ENCODE measurements at regions not wholly inside any gene's neighbourhood (a gene's known extent, or its start where the extent isn't known, plus 50 kb on each side); places are given as distances from the start of the nearest gene placed in this dataset.

DNA sequence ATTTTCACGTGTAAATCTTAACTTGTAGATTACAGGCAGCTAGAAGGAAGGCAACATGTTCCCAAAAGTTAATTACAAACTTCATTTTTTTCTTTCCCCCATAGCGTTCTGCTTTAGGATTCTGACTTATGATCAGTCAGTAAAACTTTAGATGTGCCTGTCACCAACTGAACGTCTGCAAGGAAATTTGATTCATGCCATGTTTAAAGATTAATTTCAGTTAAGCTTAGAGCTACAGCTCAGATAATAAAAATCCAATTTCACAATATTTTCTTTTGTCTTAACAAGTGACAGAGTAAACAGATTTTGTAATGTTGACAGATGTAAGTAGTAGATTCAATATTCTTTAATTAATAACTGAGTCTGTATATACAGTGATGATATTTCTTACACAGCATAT is 253.1 kb downstream of the NFKBIZ start:
- no peak for DNase-seq (ENCODE audit: low spot score in 2 of 2)
- Mint-ChIP-seq H3K27me3 (no peaks in the 10 kb centered on the region), H3K4me1 (no peaks in the 10 kb centered on the region), H3K27ac (ENCODE audit: low read depth) (no peak overlapping the region), H3K9me3 (no peaks in the 10 kb centered on the region), H3K4me3 (no peak overlapping the region), H3K36me3 (ENCODE audit: insufficient read depth) (no peaks in the 10 kb centered on the region)
- ATAC-seq (replicated peaks; ENCODE audit: extremely low read depth, poor library complexity, severe bottlenecking), result no peak

DNA sequence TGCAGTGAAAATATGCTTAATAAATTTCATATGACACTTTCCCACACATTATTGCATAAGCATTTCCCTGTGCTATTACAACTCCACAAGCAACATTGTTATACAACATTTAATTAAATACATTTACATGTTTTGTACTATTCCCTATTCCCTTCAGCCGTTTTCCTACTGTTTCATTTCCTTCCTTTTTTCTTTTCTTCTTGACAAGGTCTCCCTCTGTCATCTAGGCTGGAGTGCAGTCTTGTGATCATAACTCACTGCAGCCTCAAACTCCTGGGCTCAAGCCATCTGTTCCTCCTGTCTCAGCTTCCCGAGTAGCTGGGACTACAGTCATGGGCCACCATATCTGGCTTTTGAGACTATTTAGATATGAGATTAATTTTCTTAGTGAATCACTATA is 254.7 kb downstream of the NFKBIZ start:
- H3K27ac Mint-ChIP-seq (ENCODE audit: low read depth), result no peak overlapping the region
- no peaks in the 10 kb centered on the region for H3K36me3 Mint-ChIP-seq (ENCODE audit: insufficient read depth)
- DNase-seq (ENCODE audit: low spot score in 2 of 2), result no peak
- ATAC-seq (replicated peaks; ENCODE audit: extremely low read depth, poor library complexity, severe bottlenecking), result no peak
- no peaks in the 10 kb centered on the region for H3K9me3 Mint-ChIP-seq
- no peaks in the 10 kb centered on the region for H3K27me3 Mint-ChIP-seq
- H3K4me3 Mint-ChIP-seq, result no peak overlapping the region
- H3K4me1 Mint-ChIP-seq, result no peaks in the 10 kb centered on the region

DNA sequence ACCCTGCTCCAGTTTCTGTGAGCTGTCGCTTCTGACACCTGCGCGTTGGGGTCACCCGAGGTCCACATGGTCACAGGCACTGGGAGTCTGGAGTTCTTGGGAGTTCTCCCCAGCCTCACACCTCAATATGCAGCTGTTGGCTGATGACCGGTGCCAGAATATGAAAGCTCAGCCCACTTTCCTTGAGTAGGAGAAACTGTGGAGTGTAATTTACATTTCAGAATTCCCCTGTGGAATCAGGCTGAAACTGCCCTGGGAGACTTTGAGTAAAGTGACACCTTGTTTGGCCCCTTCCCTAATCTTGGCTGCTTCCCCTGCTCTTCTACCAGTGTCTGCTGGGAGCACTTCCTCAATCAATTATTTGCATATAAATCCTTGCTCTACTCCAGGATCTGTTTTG is 255.9 kb downstream of the NFKBIZ start:
- Mint-ChIP-seq H3K27me3 (no peaks in the 10 kb centered on the region), H3K4me1 (no peaks in the 10 kb centered on the region), H3K27ac (ENCODE audit: low read depth) (no peak overlapping the region), H3K9me3 (no peaks in the 10 kb centered on the region), H3K4me3 (no peak overlapping the region), H3K36me3 (ENCODE audit: insufficient read depth) (no peaks in the 10 kb centered on the region)
- ATAC-seq (replicated peaks; ENCODE audit: extremely low read depth, poor library complexity, severe bottlenecking) (no peak), DNase-seq (ENCODE audit: low spot score in 2 of 2) (no peak)

DNA sequence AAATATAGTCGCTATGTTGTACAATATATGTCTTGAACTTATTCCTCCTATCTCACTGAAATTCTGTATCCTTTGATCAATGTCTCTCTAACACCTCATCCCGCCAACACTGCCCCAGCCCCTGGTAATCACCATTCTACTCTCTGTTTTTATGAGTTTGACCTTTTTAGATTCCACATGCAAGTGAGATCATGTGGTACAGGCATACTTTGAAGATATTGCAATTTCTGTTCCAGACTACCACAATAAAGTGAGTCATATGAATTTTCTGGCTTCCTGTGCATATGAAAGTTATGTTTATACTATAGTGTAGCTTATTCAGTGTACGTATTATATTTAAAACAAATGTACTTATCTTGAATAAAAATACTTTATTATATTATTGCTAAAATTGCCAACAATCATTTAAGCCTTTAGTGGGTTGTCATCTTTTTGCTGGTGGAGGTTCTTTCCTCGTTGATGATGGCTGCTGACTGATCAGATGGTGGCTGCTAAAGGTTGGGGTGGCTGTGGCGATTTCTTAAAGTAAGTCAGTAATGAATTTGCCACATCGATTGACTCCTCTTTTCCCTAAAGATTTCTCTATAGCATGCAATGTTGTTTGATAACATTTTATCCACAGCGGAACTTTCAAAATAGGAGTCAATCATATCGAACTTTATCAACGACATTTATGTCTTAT is 257.2 kb downstream of the NFKBIZ start:
- ATAC-seq (replicated peaks; ENCODE audit: extremely low read depth, poor library complexity, severe bottlenecking) (no peak), DNase-seq (ENCODE audit: low spot score in 2 of 2) (no peak)
- no peak overlapping the region for H3K4me3 Mint-ChIP-seq
- H3K9me3 Mint-ChIP-seq, result no peaks in the 10 kb centered on the region
- H3K27ac Mint-ChIP-seq (ENCODE audit: low read depth), result no peak overlapping the region
- H3K4me1 Mint-ChIP-seq, result no peaks in the 10 kb centered on the region
- H3K36me3 Mint-ChIP-seq (ENCODE audit: insufficient read depth), result no peaks in the 10 kb centered on the region
- no peaks in the 10 kb centered on the region for H3K27me3 Mint-ChIP-seq

DNA sequence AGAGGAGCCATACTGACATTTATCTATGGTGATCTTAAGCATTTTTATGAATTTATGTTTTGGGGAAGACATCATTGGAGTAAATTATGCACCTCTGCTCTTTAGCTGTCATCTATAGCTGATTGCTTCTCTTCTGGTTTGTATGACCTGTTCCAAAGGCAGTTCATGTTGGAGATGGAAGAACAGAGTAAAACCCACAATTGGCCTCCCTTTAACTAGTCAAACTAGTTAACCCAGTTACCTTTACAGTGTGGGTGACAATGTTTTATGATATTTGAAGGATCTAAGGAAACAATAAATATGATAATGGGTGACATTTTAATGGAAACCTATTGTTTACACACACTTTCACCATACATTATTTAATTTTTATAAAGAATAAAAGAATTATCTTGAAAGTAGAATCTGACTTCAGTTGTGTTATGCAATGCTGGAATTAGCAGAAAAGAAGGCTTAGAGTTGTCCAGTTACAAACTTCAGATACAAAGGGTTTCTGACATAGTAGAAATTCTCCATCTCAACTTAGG is 263.5 kb downstream of the NFKBIZ start:
- no peak for DNase-seq (ENCODE audit: low spot score in 2 of 2)
- Mint-ChIP-seq H3K9me3 (no peaks in the 10 kb centered on the region), H3K27ac (ENCODE audit: low read depth) (no peak overlapping the region), H3K4me1 (no peaks in the 10 kb centered on the region), H3K36me3 (ENCODE audit: insufficient read depth) (no peaks in the 10 kb centered on the region), H3K27me3 (no peaks in the 10 kb centered on the region), H3K4me3 (no peak overlapping the region)
- ATAC-seq (replicated peaks; ENCODE audit: extremely low read depth, poor library complexity, severe bottlenecking), result no peak

DNA sequence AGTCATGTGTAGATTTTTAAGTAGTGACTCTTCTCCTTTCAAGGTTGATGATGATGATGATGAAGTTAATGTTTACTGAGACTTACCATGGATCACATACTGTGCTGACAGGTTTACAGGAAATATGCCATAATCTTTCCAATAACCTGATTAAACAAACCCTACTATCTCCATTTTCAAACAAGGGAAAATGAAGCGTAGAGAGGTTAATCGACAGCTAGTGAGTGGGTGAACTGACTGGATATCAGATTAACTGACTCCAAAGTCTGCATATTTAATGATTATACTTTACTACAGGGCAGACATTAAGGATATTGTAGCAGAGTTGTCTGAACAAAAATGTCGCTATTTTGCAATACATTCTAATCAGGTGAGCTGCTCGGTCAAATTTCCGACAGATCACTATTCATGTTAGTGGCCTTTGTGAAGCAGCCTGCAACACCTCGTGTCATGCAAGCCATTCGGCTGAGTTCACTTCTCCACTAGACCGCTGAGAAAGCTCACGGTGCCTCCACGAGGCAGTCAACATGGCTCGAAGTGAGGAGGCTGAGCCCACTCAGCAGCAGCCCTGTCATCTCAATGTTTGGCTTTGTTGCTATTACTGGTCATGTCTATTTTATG is 264.2 kb downstream of the NFKBIZ start:
- H3K9me3 Mint-ChIP-seq, result no peaks in the 10 kb centered on the region
- ATAC-seq (replicated peaks; ENCODE audit: extremely low read depth, poor library complexity, severe bottlenecking), result no peak
- DNase-seq (ENCODE audit: low spot score in 2 of 2), result no peak
- H3K27me3 Mint-ChIP-seq, result no peaks in the 10 kb centered on the region
- H3K27ac Mint-ChIP-seq (ENCODE audit: low read depth), result no peak overlapping the region
- no peak overlapping the region for H3K4me3 Mint-ChIP-seq
- no peaks in the 10 kb centered on the region for H3K36me3 Mint-ChIP-seq (ENCODE audit: insufficient read depth)
- H3K4me1 Mint-ChIP-seq, result no peaks in the 10 kb centered on the region

DNA sequence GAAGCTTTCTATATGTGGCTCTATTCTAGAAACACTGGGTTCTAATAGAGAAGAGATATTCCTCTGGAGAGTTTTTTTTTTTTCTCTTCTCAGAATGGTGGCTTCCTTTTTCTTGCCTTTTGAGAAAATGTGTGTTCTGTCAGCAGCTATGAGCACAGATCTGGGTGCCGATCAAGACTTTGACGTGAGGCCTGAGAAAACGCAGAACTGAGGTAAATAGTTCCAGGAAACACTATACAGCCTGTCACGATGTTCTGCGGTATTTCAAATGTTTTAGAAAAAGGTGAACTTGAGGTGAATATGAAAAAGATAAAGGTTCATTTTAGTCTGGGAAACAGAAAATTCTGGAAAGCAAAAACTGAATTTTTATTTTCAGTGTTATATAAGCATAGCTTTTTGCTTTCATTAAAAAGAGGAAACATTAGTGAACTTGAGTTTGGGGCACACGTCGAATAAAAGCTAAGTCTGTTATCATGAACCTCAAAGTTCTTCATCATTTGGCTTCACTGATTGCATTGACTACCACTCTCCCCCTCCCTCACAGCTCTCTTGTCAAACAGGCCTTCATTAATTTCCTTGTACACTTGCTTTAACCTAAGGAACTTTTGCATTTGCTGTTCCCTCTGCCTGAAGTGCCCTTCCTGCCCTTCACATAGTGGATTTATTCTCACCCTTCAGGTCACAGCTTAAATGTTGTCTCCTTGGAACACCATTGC is 265.1 kb downstream of the NFKBIZ start:
- Mint-ChIP-seq H3K27me3 (no peaks in the 10 kb centered on the region), H3K4me3 (no peak overlapping the region), H3K27ac (ENCODE audit: low read depth) (no peak overlapping the region), H3K9me3 (no peaks in the 10 kb centered on the region), H3K36me3 (ENCODE audit: insufficient read depth) (no peaks in the 10 kb centered on the region), H3K4me1 (no peaks in the 10 kb centered on the region)
- ATAC-seq (replicated peaks; ENCODE audit: extremely low read depth, poor library complexity, severe bottlenecking) (no peak), DNase-seq (ENCODE audit: low spot score in 2 of 2) (no peak)

DNA sequence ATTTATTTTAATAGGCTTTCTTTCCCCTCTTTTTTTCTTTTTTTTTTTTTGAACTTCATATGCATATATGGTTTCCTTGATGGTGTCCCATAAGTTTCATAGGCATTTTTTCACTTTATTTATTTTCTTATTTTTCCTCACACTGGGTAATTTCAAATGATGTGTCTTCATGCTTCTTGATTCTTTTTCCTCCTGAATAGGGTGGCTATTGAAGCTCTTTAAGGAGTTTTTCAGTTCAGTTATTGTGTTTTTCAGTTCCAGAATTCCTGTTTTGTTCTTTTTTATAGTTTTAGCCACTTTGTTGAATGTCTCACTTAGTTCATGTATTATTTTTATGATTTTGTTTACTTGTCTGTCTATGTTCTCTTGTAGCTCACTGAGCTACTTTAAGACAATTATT is 273.2 kb downstream of the NFKBIZ start:
- Mint-ChIP-seq H3K9me3 (peaks cover 11% of the 10 kb centered on the region), H3K4me3 (no peak overlapping the region), H3K4me1 (no peaks in the 10 kb centered on the region), H3K36me3 (ENCODE audit: insufficient read depth) (no peaks in the 10 kb centered on the region), H3K27me3 (no peaks in the 10 kb centered on the region), H3K27ac (ENCODE audit: low read depth) (no peak overlapping the region)
- ATAC-seq (replicated peaks; ENCODE audit: extremely low read depth, poor library complexity, severe bottlenecking), result no peak
- DNase-seq (ENCODE audit: low spot score in 2 of 2), result no peak

DNA sequence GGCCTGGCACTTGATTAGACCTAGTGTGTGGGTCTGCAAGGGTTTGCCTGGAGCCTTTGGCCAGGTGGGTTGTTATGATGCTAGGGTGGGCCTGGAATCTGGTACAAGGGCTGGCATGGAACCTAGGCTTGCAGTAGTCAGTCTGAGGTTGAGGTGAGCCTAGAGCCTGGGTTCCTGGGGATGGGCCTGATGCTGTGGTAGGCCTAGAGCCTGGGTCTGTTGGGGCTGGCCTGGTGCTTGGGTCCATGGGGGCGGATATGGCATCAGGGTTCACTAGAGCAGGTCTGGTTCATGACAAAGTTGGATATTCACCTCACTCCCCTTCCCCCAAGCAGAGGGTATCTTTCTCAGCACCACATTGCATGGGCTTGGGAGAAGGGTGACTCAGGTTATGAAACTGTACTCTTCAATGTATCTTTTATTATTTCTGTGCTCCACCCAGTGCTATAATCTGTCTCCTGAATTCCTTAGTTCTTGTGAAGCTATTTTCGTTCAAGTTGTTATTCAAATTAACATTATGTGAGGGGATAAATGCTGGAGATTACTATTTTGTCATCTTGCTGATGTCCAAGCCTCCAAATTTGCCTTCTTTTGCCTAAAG is 274.4 kb downstream of the NFKBIZ start:
- ATAC-seq (replicated peaks; ENCODE audit: extremely low read depth, poor library complexity, severe bottlenecking) (no peak), DNase-seq (ENCODE audit: low spot score in 2 of 2) (no peak)
- Mint-ChIP-seq H3K4me1 (no peaks in the 10 kb centered on the region), H3K27me3 (no peaks in the 10 kb centered on the region), H3K4me3 (no peak overlapping the region), H3K36me3 (ENCODE audit: insufficient read depth) (no peaks in the 10 kb centered on the region), H3K9me3 (peaks cover 11% of the 10 kb centered on the region), H3K27ac (ENCODE audit: low read depth) (no peak overlapping the region)

DNA sequence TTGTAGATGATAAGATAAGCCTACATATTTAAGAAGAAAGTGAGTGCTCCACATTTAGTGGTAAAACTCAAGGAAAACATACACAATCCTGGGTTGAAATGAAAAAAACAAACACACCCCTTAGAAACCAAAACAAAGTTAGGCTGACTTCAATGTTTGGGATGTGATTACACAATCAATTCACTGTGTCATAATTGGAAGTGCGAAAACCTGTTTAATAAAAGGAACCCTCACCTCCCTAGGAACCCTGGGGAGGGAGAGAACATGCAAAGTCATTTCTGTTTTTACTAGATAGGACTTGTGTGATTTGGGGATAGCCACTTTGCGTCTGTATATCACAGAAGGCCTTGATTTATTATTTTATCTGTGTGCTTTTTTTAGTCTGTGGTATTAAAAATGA is 275.0 kb downstream of the NFKBIZ start:
- no peaks in the 10 kb centered on the region for H3K27me3 Mint-ChIP-seq

DNA sequence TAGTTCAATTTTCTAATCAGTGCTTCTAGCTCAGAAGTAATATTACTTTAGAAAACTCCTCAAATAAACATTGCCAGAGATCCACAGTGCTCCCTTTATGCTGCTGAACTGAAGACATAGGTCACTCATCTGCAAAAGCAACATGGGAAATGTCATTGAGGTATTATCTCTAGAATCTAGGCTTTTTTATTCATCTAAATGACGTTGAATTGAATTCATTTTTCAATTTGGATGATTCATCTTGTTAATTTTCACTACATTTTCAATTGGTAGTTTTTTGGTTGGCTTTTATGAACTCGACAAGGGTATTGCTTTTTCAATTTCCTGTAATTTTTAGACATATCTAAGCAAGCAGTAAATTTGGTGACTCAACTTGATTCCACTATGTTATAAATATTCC is 275.4 kb downstream of the NFKBIZ start:
- no peaks in the 10 kb centered on the region for H3K4me1 Mint-ChIP-seq
- H3K27ac Mint-ChIP-seq (ENCODE audit: low read depth), result no peak overlapping the region
- DNase-seq (ENCODE audit: low spot score in 2 of 2), result no peak
- H3K36me3 Mint-ChIP-seq (ENCODE audit: insufficient read depth), result no peaks in the 10 kb centered on the region
- ATAC-seq (replicated peaks; ENCODE audit: extremely low read depth, poor library complexity, severe bottlenecking), result no peak
- no peak overlapping the region for H3K4me3 Mint-ChIP-seq
- peaks cover 11% of the 10 kb centered on the region for H3K9me3 Mint-ChIP-seq
- H3K27me3 Mint-ChIP-seq, result no peaks in the 10 kb centered on the region

More for the DNA sequence above, 275.0 kb downstream of the NFKBIZ start:
- H3K27ac Mint-ChIP-seq (ENCODE audit: low read depth), result no peak overlapping the region
- H3K4me3 Mint-ChIP-seq, result no peak overlapping the region
- H3K9me3 Mint-ChIP-seq, result peaks cover 11% of the 10 kb centered on the region
- H3K4me1 Mint-ChIP-seq, result no peaks in the 10 kb centered on the region
- DNase-seq (ENCODE audit: low spot score in 2 of 2), result no peak
- H3K36me3 Mint-ChIP-seq (ENCODE audit: insufficient read depth), result no peaks in the 10 kb centered on the region
- no peak for ATAC-seq (replicated peaks; ENCODE audit: extremely low read depth, poor library complexity, severe bottlenecking)

DNA sequence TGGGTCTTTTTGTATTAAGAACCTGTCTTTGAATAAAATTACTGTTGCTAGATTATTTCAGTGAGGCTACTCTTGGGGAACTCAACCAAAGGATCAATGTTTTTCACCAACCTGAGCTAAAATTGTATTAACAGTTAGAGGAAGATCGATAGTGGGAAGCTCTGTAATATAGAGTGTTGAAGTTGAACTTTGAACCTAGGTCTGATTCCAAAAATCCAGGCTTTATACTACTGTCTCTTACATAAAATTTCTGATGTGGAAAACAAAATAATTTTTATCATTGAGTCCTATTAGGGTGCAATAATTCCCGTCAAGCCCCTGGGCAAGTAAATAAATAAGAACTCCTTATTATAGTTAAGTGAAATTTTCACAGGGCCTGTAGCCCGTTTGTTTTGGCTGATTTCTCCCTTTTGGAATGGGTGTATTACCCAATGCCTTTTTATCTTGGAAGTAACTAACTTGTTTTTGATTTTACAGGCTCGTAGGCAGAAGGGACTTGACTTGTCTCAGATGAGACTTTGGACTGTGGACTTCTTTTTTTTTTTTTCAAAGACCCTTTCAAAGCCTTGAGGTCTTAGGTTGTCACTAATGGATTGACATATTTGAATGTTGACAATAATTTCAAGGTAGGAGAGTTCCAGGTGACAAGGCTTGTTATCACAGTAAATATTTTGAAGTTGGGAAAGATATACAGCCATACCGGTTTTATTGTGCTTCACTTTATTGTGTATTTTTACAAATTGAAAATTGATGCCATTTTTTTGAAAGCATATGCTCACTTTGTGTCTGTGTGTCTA is 276.1 kb downstream of the NFKBIZ start:
- no peaks in the 10 kb centered on the region for H3K27me3 Mint-ChIP-seq
- ATAC-seq (replicated peaks; ENCODE audit: extremely low read depth, poor library complexity, severe bottlenecking) (no peak), DNase-seq (ENCODE audit: low spot score in 2 of 2) (no peak)
- peaks cover 11% of the 10 kb centered on the region for H3K9me3 Mint-ChIP-seq
- no peak overlapping the region for H3K4me3 Mint-ChIP-seq
- H3K4me1 Mint-ChIP-seq, result no peaks in the 10 kb centered on the region
- H3K36me3 Mint-ChIP-seq (ENCODE audit: insufficient read depth), result no peaks in the 10 kb centered on the region
- H3K27ac Mint-ChIP-seq (ENCODE audit: low read depth), result no peak overlapping the region
